ENCODE measurements at regions not wholly inside any gene's neighbourhood (a gene's known extent, or its start where the extent isn't known, plus 50 kb on each side); places are given as distances from the start of the nearest gene placed in this dataset.

DNA sequence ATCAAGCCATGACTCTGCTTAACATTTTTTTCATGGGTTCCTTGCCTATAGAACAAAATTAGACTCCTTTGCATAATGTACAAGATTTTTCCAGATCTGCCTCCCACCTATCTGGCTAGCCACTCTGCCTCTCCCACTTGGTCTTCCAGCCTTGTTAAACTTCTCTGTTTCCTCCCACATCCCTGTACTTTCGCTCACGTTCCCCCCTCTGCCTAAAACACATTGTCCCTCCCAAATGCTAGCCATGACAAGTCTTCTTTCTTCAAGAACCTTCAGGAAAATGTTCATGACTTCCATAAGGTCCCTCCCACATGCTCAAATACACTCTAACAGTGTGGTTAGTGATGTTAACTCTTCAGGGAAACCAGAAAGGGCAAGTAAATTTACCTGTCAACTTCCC is 214.6 kb downstream of the ADGRA3 start:
- no peak overlapping the region for H3K14ac ChIP-seq (ENCODE audit: low read length)
- no peak overlapping the region for H2BK5ac ChIP-seq (ENCODE audit: low read length)
- H3K4me3 ChIP-seq (ENCODE audit: low read length in 2 of 2): no peak overlapping the region
- no peaks in the 10 kb centered on the region for H3K27me3 ChIP-seq (ENCODE audit: control insufficient read depth in 3 of 3, insufficient read depth in 3 of 3, low read depth in 1 of 3, low read length in 3 of 3)
- H3K23ac ChIP-seq (ENCODE audit: low read depth, low read length, poor library complexity): no peak overlapping the region
- H2BK120ac ChIP-seq (ENCODE audit: low read depth, low read length): no peak overlapping the region
- H3K18ac ChIP-seq (ENCODE audit: low read length): no peak overlapping the region
- H4K8ac ChIP-seq (ENCODE audit: low read depth, low read length): no peak overlapping the region
- no peaks in the 10 kb centered on the region for H3K9me3 ChIP-seq (replicated peaks in 1 of 2; ENCODE audit: control insufficient read depth in 2 of 2, insufficient read depth in 1 of 2, low read depth in 1 of 2, low read length in 2 of 2)
- no peak overlapping the region for H2AFZ ChIP-seq (ENCODE audit: low read length)
- no peak overlapping the region for H3K9ac ChIP-seq (ENCODE audit: low read depth, low read length, poor library complexity)
- H4K91ac ChIP-seq (ENCODE audit: low read depth, low read length, poor library complexity): no peak overlapping the region
- no peaks in the 10 kb centered on the region for H3K79me1 ChIP-seq (ENCODE audit: low read depth, low read length)
- H2AK5ac ChIP-seq (ENCODE audit: low read depth, low read length): no peak overlapping the region
- H3K36me3 ChIP-seq (replicated peaks in 1 of 2; ENCODE audit: control insufficient read depth in 2 of 2, insufficient read depth in 2 of 2, low read length in 2 of 2): no peaks in the 10 kb centered on the region
- H2BK15ac ChIP-seq (ENCODE audit: low read length): no peak overlapping the region
- H3K4ac ChIP-seq (ENCODE audit: low read length): no peak overlapping the region
- H3K27ac ChIP-seq (replicated peaks; ENCODE audit: low read length): no peak overlapping the region
- no peak overlapping the region for H2BK12ac ChIP-seq (ENCODE audit: low read length)
- DNase-seq (ENCODE audit: low spot score): no peak
- no peaks in the 10 kb centered on the region for H3K4me1 ChIP-seq (ENCODE audit: control insufficient read depth in 2 of 2, insufficient read depth in 1 of 2, low read depth in 1 of 2, low read length in 2 of 2)
- no peak overlapping the region for H3K4me2 ChIP-seq (ENCODE audit: insufficient read depth, low read length, poor library complexity, severe bottlenecking)
- WGBS, 2 donors (ENCODE audit: extremely low coverage in 2 of 2, insufficient read length in 2 of 2, insufficient replicate concordance in 1 of 2): no CpG with 5 or more reads among the region's 2 CpGs

DNA sequence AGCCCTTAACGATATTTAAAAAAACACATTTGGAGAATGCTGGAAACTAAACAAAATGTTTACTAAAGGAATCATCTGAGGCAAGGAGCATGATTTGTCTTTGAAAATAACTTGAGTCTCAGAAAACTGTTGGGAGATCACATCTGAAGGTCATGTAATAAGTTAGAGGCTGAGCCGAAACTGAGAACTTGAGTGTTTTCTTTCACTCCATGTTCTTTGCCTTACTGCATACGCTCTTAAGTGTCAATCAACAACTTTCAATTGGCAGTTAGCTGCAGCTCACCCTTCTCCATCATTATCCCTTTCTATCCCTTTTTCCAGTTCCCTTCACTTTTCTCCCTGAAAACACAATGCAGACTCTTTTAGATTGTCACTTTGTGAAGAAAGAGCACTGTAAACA is 216.2 kb downstream of the ADGRA3 start:
- no peak overlapping the region for H2BK12ac ChIP-seq (ENCODE audit: low read length)
- no peak overlapping the region for H3K27ac ChIP-seq (replicated peaks; ENCODE audit: low read length)
- no peak overlapping the region for H2BK120ac ChIP-seq (ENCODE audit: low read depth, low read length)
- H3K36me3 ChIP-seq (replicated peaks in 1 of 2; ENCODE audit: control insufficient read depth in 2 of 2, insufficient read depth in 2 of 2, low read length in 2 of 2): no peaks in the 10 kb centered on the region
- H3K9me3 ChIP-seq (replicated peaks in 1 of 2; ENCODE audit: control insufficient read depth in 2 of 2, insufficient read depth in 1 of 2, low read depth in 1 of 2, low read length in 2 of 2): no peaks in the 10 kb centered on the region
- no peak overlapping the region for H3K4me2 ChIP-seq (ENCODE audit: insufficient read depth, low read length, poor library complexity, severe bottlenecking)
- no peak overlapping the region for H4K8ac ChIP-seq (ENCODE audit: low read depth, low read length)
- no peaks in the 10 kb centered on the region for H3K79me1 ChIP-seq (ENCODE audit: low read depth, low read length)
- no peak overlapping the region for H2AK5ac ChIP-seq (ENCODE audit: low read depth, low read length)
- no peak overlapping the region for H2BK15ac ChIP-seq (ENCODE audit: low read length)
- no peak overlapping the region for H3K9ac ChIP-seq (ENCODE audit: low read depth, low read length, poor library complexity)
- H3K4me1 ChIP-seq (ENCODE audit: control insufficient read depth in 2 of 2, insufficient read depth in 1 of 2, low read depth in 1 of 2, low read length in 2 of 2): no peaks in the 10 kb centered on the region
- no peak overlapping the region for H2AFZ ChIP-seq (ENCODE audit: low read length)
- no peaks in the 10 kb centered on the region for H3K27me3 ChIP-seq (ENCODE audit: control insufficient read depth in 3 of 3, insufficient read depth in 3 of 3, low read depth in 1 of 3, low read length in 3 of 3)
- H3K4me3 ChIP-seq (ENCODE audit: low read length in 2 of 2): no peak overlapping the region
- H4K91ac ChIP-seq (ENCODE audit: low read depth, low read length, poor library complexity): no peak overlapping the region
- H3K14ac ChIP-seq (ENCODE audit: low read length): no peak overlapping the region
- DNase-seq (ENCODE audit: low spot score): no peak
- no peak overlapping the region for H2BK5ac ChIP-seq (ENCODE audit: low read length)
- H3K4ac ChIP-seq (ENCODE audit: low read length): no peak overlapping the region
- no peak overlapping the region for H3K18ac ChIP-seq (ENCODE audit: low read length)
- H3K23ac ChIP-seq (ENCODE audit: low read depth, low read length, poor library complexity): no peak overlapping the region
- WGBS, 2 donors (ENCODE audit: extremely low coverage in 2 of 2, insufficient read length in 2 of 2, insufficient replicate concordance in 1 of 2): no CpG with 5 or more reads among the region's 3 CpGs

DNA sequence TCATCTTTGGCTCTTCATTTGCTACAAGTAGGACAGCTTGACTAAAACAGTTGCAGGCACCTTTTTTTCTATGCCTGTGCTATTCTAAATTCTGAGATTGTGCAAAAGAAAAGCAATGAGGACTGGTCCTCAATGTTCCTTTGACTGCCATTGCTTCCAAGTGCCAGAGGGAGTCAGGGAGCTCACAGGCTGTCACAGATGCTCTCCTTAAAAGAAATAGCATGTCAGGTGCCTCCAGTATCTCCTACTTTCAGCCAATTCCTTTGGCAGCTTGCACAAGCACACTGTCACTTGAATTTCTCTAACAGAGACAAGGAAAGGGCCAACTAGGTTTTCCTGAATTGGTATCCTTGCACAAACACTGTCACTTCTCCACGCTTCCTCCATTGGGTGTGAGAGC is 228.2 kb downstream of the ADGRA3 start:
- no peak overlapping the region for H2BK15ac ChIP-seq (ENCODE audit: low read length)
- no peak overlapping the region for H3K27ac ChIP-seq (replicated peaks; ENCODE audit: low read length)
- WGBS, 2 donors (ENCODE audit: extremely low coverage in 2 of 2, insufficient read length in 2 of 2, insufficient replicate concordance in 1 of 2): no CpG with 5 or more reads among the region's 1 CpG
- H2AFZ ChIP-seq (ENCODE audit: low read length): no peak overlapping the region
- H3K18ac ChIP-seq (ENCODE audit: low read length): no peak overlapping the region
- H3K79me1 ChIP-seq (ENCODE audit: low read depth, low read length): no peaks in the 10 kb centered on the region
- peaks cover 3% of the 10 kb centered on the region in 2 donors for H3K9me3 ChIP-seq (replicated peaks in 1 of 2; ENCODE audit: control insufficient read depth in 2 of 2, insufficient read depth in 1 of 2, low read depth in 1 of 2, low read length in 2 of 2)
- no peak overlapping the region for H2AK5ac ChIP-seq (ENCODE audit: low read depth, low read length)
- H2BK120ac ChIP-seq (ENCODE audit: low read depth, low read length): no peak overlapping the region
- no peak overlapping the region for H2BK5ac ChIP-seq (ENCODE audit: low read length)
- no peak overlapping the region for H3K4ac ChIP-seq (ENCODE audit: low read length)
- no peak overlapping the region for H3K14ac ChIP-seq (ENCODE audit: low read length)
- H4K8ac ChIP-seq (ENCODE audit: low read depth, low read length): no peak overlapping the region
- H3K23ac ChIP-seq (ENCODE audit: low read depth, low read length, poor library complexity): no peak overlapping the region
- H2BK12ac ChIP-seq (ENCODE audit: low read length): no peak overlapping the region
- no peak overlapping the region for H3K4me2 ChIP-seq (ENCODE audit: insufficient read depth, low read length, poor library complexity, severe bottlenecking)
- H4K91ac ChIP-seq (ENCODE audit: low read depth, low read length, poor library complexity): no peak overlapping the region
- H3K4me1 ChIP-seq (ENCODE audit: control insufficient read depth in 2 of 2, insufficient read depth in 1 of 2, low read depth in 1 of 2, low read length in 2 of 2): no peaks in the 10 kb centered on the region
- H3K36me3 ChIP-seq (replicated peaks in 1 of 2; ENCODE audit: control insufficient read depth in 2 of 2, insufficient read depth in 2 of 2, low read length in 2 of 2): no peaks in the 10 kb centered on the region
- H3K9ac ChIP-seq (ENCODE audit: low read depth, low read length, poor library complexity): no peak overlapping the region
- no peak overlapping the region for H3K4me3 ChIP-seq (ENCODE audit: low read length in 2 of 2)
- H3K27me3 ChIP-seq (ENCODE audit: control insufficient read depth in 3 of 3, insufficient read depth in 3 of 3, low read depth in 1 of 3, low read length in 3 of 3): no peaks in the 10 kb centered on the region
- no peak for DNase-seq (ENCODE audit: low spot score)

DNA sequence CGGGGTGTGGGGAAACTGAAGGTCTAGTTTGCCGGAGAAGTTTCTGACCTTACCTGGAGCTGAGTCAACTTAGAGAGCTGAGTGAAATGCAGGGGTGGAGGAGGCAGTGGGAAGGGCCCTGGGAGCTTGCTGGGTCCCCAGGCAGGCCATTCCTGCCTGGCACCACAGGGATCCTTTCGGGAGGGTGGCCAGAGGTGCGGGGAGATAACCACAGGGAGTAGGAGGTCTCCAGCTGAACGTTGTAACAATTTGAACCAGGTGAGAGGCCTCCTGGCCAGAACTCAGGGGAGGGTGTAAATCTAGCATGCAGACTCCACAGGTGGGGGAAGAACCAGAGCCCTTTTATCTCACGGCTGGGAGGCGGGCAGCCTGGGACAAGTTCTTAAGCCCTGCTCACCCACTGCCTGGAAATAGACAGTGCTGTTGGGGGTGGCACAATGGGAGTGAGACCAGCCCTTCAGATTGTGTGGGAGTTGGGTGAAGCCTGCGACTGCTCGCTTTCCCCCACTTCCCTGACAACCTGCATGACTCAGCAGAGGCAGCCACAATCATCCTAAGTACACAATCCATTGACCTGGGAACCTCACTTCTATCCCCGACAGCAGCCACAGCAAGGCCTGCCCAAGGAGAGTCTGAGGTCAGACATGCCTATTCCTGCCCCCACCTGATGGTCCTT is 247.4 kb downstream of the ADGRA3 start:
- no peak overlapping the region for H2BK5ac ChIP-seq (ENCODE audit: low read length)
- H3K14ac ChIP-seq (ENCODE audit: low read length): no peak overlapping the region
- H3K4me2 ChIP-seq (ENCODE audit: insufficient read depth, low read length, poor library complexity, severe bottlenecking): no peak overlapping the region
- no peak overlapping the region for H4K8ac ChIP-seq (ENCODE audit: low read depth, low read length)
- H3K18ac ChIP-seq (ENCODE audit: low read length): no peak overlapping the region
- WGBS, 2 donors (ENCODE audit: extremely low coverage in 2 of 2, insufficient read length in 2 of 2, insufficient replicate concordance in 1 of 2): no CpG with 5 or more reads among the region's 10 CpGs
- no peaks in the 10 kb centered on the region for H3K4me1 ChIP-seq (ENCODE audit: control insufficient read depth in 2 of 2, insufficient read depth in 1 of 2, low read depth in 1 of 2, low read length in 2 of 2)
- H3K23ac ChIP-seq (ENCODE audit: low read depth, low read length, poor library complexity): no peak overlapping the region
- no peak overlapping the region for H2BK12ac ChIP-seq (ENCODE audit: low read length)
- no peaks in the 10 kb centered on the region for H3K36me3 ChIP-seq (replicated peaks in 1 of 2; ENCODE audit: control insufficient read depth in 2 of 2, insufficient read depth in 2 of 2, low read length in 2 of 2)
- no peak overlapping the region for H4K91ac ChIP-seq (ENCODE audit: low read depth, low read length, poor library complexity)
- no peaks in the 10 kb centered on the region for H3K79me1 ChIP-seq (ENCODE audit: low read depth, low read length)
- no peaks in the 10 kb centered on the region for H3K9me3 ChIP-seq (replicated peaks in 1 of 2; ENCODE audit: control insufficient read depth in 2 of 2, insufficient read depth in 1 of 2, low read depth in 1 of 2, low read length in 2 of 2)
- DNase-seq (ENCODE audit: low spot score): no peak
- no peak overlapping the region for H2BK15ac ChIP-seq (ENCODE audit: low read length)
- no peaks in the 10 kb centered on the region for H3K27me3 ChIP-seq (ENCODE audit: control insufficient read depth in 3 of 3, insufficient read depth in 3 of 3, low read depth in 1 of 3, low read length in 3 of 3)
- no peak overlapping the region for H3K27ac ChIP-seq (replicated peaks; ENCODE audit: low read length)
- no peak overlapping the region for H3K9ac ChIP-seq (ENCODE audit: low read depth, low read length, poor library complexity)
- H2AK5ac ChIP-seq (ENCODE audit: low read depth, low read length): no peak overlapping the region
- H2AFZ ChIP-seq (ENCODE audit: low read length): no peak overlapping the region
- H3K4ac ChIP-seq (ENCODE audit: low read length): no peak overlapping the region
- H2BK120ac ChIP-seq (ENCODE audit: low read depth, low read length): no peak overlapping the region
- H3K4me3 ChIP-seq (ENCODE audit: low read length in 2 of 2): no peak overlapping the region

Measured in neuronal stem cell (in vitro differentiated cells).